GM23338 (cell line): ENCODE measurements at regions not wholly inside any gene's neighbourhood (a gene's known extent, or its start where the extent isn't known, plus 50 kb on each side); places are given as distances from the start of the nearest gene placed in this dataset.

Experiments
- CREB1 ChIP-seq: fragments of 250-450 bp; sonication (Bioruptor Pico); IDR thresholded peaks from 2 replicates; pipeline ENCODE4 v1.5.0; 2020; ENCODE audit warnings: low read depth, mild to moderate bottlenecking, moderate library complexity
- CTCF ChIP-seq, 2 experiments: fragments of 200-600 bp in 1 of 2; sonication (generic) in 1 of 2; conservative IDR thresholded peaks; 2 replicates each; pipeline versions ENCODE4 v1.5.1 to v1.6.1; 2016 to 2017; ENCODE audit warnings: antibody characterized with exemption in 2 of 2, low read depth in 2 of 2, mild to moderate bottlenecking in 2 of 2, moderate library complexity in 1 of 2
- ETS1 ChIP-seq: IDR thresholded peaks from 2 replicates; pipeline ENCODE4 v1.6.1; 2016; ENCODE audit warnings: antibody characterized with exemption
- EZH2 ChIP-seq: fragments of 200-600 bp; sonication (generic); IDR thresholded peaks from one replicate; pipeline ENCODE4 v1.8.0; 2017; ENCODE audit warnings: antibody characterized with exemption, mild to moderate bottlenecking, low read depth; ENCODE audit not compliant: unreplicated experiment
- EZH2phosphoT487 ChIP-seq: fragments of 200-600 bp; sonication (generic); IDR thresholded peaks from one replicate; pipeline ENCODE4 v1.8.1; 2018; ENCODE audit warnings: antibody characterized with exemption; ENCODE audit not compliant: unreplicated experiment
- JUNB ChIP-seq: IDR thresholded peaks from one replicate; pipeline ENCODE4 v1.6.1; 2016; ENCODE audit warnings: antibody characterized with exemption; ENCODE audit not compliant: unreplicated experiment
- NANOG ChIP-seq: IDR thresholded peaks from 2 replicates; pipeline ENCODE4 v1.6.1; 2016; ENCODE audit warnings: antibody characterized with exemption, borderline replicate concordance
- POLR2AphosphoS5 ChIP-seq: IDR thresholded peaks from 2 replicates; pipeline ENCODE4 v1.6.1; 2016; ENCODE audit warnings: antibody characterized with exemption, low read depth
- REST ChIP-seq: IDR thresholded peaks from one replicate; pipeline ENCODE4 v1.6.1; 2018; ENCODE audit warnings: antibody characterized with exemption; ENCODE audit not compliant: unreplicated experiment
- STAT1 ChIP-seq: IDR thresholded peaks from one replicate; pipeline ENCODE4 v1.6.1; 2016; ENCODE audit warnings: antibody characterized with exemption; ENCODE audit not compliant: unreplicated experiment
- ZNF114 ChIP-seq: fragments of 250-450 bp; sonication (Bioruptor Pico); IDR thresholded peaks from 2 replicates; pipeline ENCODE4 v1.5.0; 2020; ENCODE audit warnings: mild to moderate bottlenecking, moderate library complexity
- ZNF462 ChIP-seq: fragments of 250-450 bp; sonication (Bioruptor Pico); IDR thresholded peaks from 2 replicates; pipeline ENCODE4 v1.5.0; 2020; ENCODE audit warnings: mild to moderate bottlenecking, moderate library complexity

GRCh38 chr12:115776399-115776798, 501.1 kb downstream of the MED13L start:
- TF ChIP-seq CTCF (conservative IDR thresholded peaks at IDR 0.05; ENCODE audit: low read depth in 2 of 2): no peak
- no peak for TF ChIP-seq EZH2phosphoT487
- TF ChIP-seq POLR2AphosphoS5: no peak
- no peak for TF ChIP-seq EZH2
- TF ChIP-seq CREB1: no peak
- no peak for TF ChIP-seq ETS1
- no peak for TF ChIP-seq REST
- TF ChIP-seq JUNB: no peak
- TF ChIP-seq ZNF114 (CRISPR knock-in tag): no peak
- no peak for TF ChIP-seq STAT1
- TF ChIP-seq NANOG: no peak
- TF ChIP-seq ZNF462 (CRISPR knock-in tag): no peak
